HG02610 (cell line): ENCODE measurements at regions not wholly inside any gene's neighbourhood (a gene's known extent, or its start where the extent isn't known, plus 50 kb on each side); places are given as distances from the start of the nearest gene placed in this dataset.
A peak's percentile ranks its signal among the peaks of the same experiment; 100 is the strongest.

Experiments used
- ATAC-seq: cut with Tn5 transposase; IDR thresholded peaks from one replicate; pipeline ENCODE4 v1.9.1; 2021; ENCODE audit warnings: mild to moderate bottlenecking, moderate library complexity; ENCODE audit not compliant: unreplicated experiment

- no peak for ATAC-seq
These were observed 98.6 kb downstream of the IRF2BPL start for GRCh38 chr14:76929927-76930326.

- no peak for ATAC-seq
These were observed 100.4 kb downstream of the IRF2BPL start for GRCh38 chr14:76927971-76928700.

- peak; percentile 58 for ATAC-seq
These were observed 100.5 kb downstream of the LRRC74A start for GRCh38 chr14:76926521-76927251.

- no peak for ATAC-seq
These were observed 98.9 kb downstream of the LRRC74A start for GRCh38 chr14:76925097-76925441.

GRCh38 chr14:76924371-76925096 lies 98.3 kb downstream of the LRRC74A start:
- ATAC-seq = no peak

- ATAC-seq = no peak
These were observed 97.5 kb downstream of the LRRC74A start for GRCh38 chr14:76923431-76924370.

- no peak for ATAC-seq
These were observed 96.4 kb downstream of the LRRC74A start for GRCh38 chr14:76922584-76922983.

GRCh38 chr14:76922092-76922491 lies 95.9 kb downstream of the LRRC74A start:
- no peak for ATAC-seq

GRCh38 chr14:76921088-76921399 lies 94.8 kb downstream of the LRRC74A start:
- no peak for ATAC-seq

- ATAC-seq = no peak
These were observed 94.3 kb downstream of the LRRC74A start for GRCh38 chr14:76920331-76921087.

GRCh38 chr14:76919431-76920330 lies 93.5 kb downstream of the LRRC74A start:
- ATAC-seq = no peak
